WTC11 (cell line): ENCODE measurements at regions not wholly inside any gene's neighbourhood (a gene's known extent, or its start where the extent isn't known, plus 50 kb on each side); places are given as distances from the start of the nearest gene placed in this dataset.
"Not testable (repeated sequence)": the region's sequence is repeated elsewhere in the genome, so short reads cannot be mapped to it uniquely, and the experiment has no call there.

Experiments
- ATAC-seq: fragments of 200-7000 bp; cut with Tn5 transposase; 2 replicates; pipeline ENCODE4 v1.10.0; 2021; ENCODE audit warnings: mild to moderate bottlenecking, moderate library complexity
- CTCF ChIA-PET: fragments of 300-600 bp; sonication (Branson Sonifier 250); formaldehyde crosslinking; loops from one replicate; lab custom pipeline; 2021; ENCODE audit warnings: antibody characterized with exemption; lab: Charles Lee
- POLR2A ChIA-PET: fragments of 350-600 bp; sonication (Branson Sonifier 250); formaldehyde crosslinking; loops from one replicate; lab custom pipeline; 2021; ENCODE audit warnings: antibody characterized with exemption; lab: Charles Lee
- DNase-seq: peaks from one replicate; pipeline ENCODE4 v3.0.0; 2021; ENCODE audit warnings: low spot score
- H3K27ac Mint-ChIP-seq: 2 replicates; pipeline ENCODE4 v1.8.0; 2021; ENCODE audit warnings: mixed read lengths
- H3K27me3 Mint-ChIP-seq: 2 replicates; pipeline ENCODE4 v1.8.0; 2021; ENCODE audit warnings: low read depth, mild to moderate bottlenecking, moderate library complexity, mixed read lengths
- H3K36me3 Mint-ChIP-seq: 2 replicates; pipeline ENCODE4 v1.8.0; 2021; ENCODE audit warnings: mixed read lengths
- H3K4me1 Mint-ChIP-seq: 2 replicates; pipeline ENCODE4 v1.8.0; 2022; ENCODE audit warnings: mixed read lengths
- H3K4me3 Mint-ChIP-seq: 2 replicates; pipeline ENCODE4 v1.8.0; 2021; ENCODE audit warnings: mild to moderate bottlenecking, moderate library complexity, mixed read lengths
- H3K9me3 Mint-ChIP-seq: 2 replicates; pipeline ENCODE4 v1.8.0; 2021; ENCODE audit warnings: mixed read lengths
- ATF2 ChIP-seq: sonication (generic); formaldehyde crosslinking; IDR thresholded peaks from 2 replicates; pipeline ENCODE4 v1.8.1; 2022; ENCODE audit warnings: low read depth, missing genetic modification reagents, borderline replicate concordance
- CDX4 ChIP-seq: fragments of 250-450 bp; sonication (Bioruptor Pico); IDR thresholded peaks from 2 replicates; pipeline ENCODE4 v1.9.0; 2021; ENCODE audit warnings: moderate library complexity, mild to moderate bottlenecking, inconsistent platforms, borderline replicate concordance
- GTF2I ChIP-seq: fragments of 250-450 bp; sonication (Bioruptor Pico); conservative IDR thresholded peaks from 2 replicates; pipeline ENCODE4 v1.4.0; 2021; ENCODE audit warnings: mild to moderate bottlenecking
- IRF2 ChIP-seq: sonication (generic); formaldehyde crosslinking; IDR thresholded peaks from 2 replicates; pipeline ENCODE4 v1.8.0; 2022; ENCODE audit warnings: low read depth, missing genetic modification reagents, borderline replicate concordance
- KAT7 ChIP-seq: sonication (generic); formaldehyde crosslinking; IDR thresholded peaks from 2 replicates; pipeline ENCODE4 v1.8.1; 2023; ENCODE audit warnings: missing genetic modification reagents, mild to moderate bottlenecking, borderline replicate concordance
- MLX ChIP-seq: sonication (generic); formaldehyde crosslinking; IDR thresholded peaks from 2 replicates; pipeline ENCODE4 v1.8.1; 2023; ENCODE audit warnings: mild to moderate bottlenecking, missing genetic modification reagents, moderate library complexity
- PREB ChIP-seq: sonication (generic); formaldehyde crosslinking; IDR thresholded peaks from 2 replicates; pipeline ENCODE4 v1.8.1; 2022; ENCODE audit warnings: mild to moderate bottlenecking, missing genetic modification reagents, moderate library complexity, borderline replicate concordance
- STAT6 ChIP-seq: sonication (generic); formaldehyde crosslinking; conservative IDR thresholded peaks from 2 replicates; pipeline ENCODE4 v1.8.1; 2023; ENCODE audit warnings: mild to moderate bottlenecking, low read depth, missing genetic modification reagents, moderate library complexity
- TEAD1 ChIP-seq: sonication (generic); formaldehyde crosslinking; IDR thresholded peaks from 2 replicates; pipeline ENCODE4 v1.8.0; 2022; ENCODE audit warnings: mild to moderate bottlenecking, missing genetic modification reagents
- USF2 ChIP-seq: sonication (generic); formaldehyde crosslinking; IDR thresholded peaks from 2 replicates; pipeline ENCODE4 v1.8.1; 2023; ENCODE audit warnings: mild to moderate bottlenecking, missing genetic modification reagents, moderate library complexity
- ZNF121 ChIP-seq: sonication (generic); formaldehyde crosslinking; IDR thresholded peaks from 2 replicates; pipeline ENCODE4 v1.8.0; 2023; ENCODE audit warnings: missing genetic modification reagents
- ZNF263 ChIP-seq: sonication (generic); formaldehyde crosslinking; IDR thresholded peaks from 2 replicates; pipeline ENCODE4 v1.8.1; 2022; ENCODE audit warnings: low read depth, mild to moderate bottlenecking, moderate library complexity, missing genetic modification reagents
- ZNF425 ChIP-seq: fragments of 250-450 bp; sonication (Bioruptor Pico); conservative IDR thresholded peaks from 2 replicates; pipeline ENCODE4 v1.9.0; 2021; ENCODE audit warnings: mild to moderate bottlenecking
- ZNF512 ChIP-seq: sonication (generic); formaldehyde crosslinking; IDR thresholded peaks from 2 replicates; pipeline ENCODE4 v1.8.1; 2022; ENCODE audit warnings: missing genetic modification reagents, borderline replicate concordance
- ZNF671 ChIP-seq: fragments of 250-450 bp; sonication (Bioruptor Pico); IDR thresholded peaks from 2 replicates; pipeline ENCODE4 v1.8.0; 2021; ENCODE audit warnings: mild to moderate bottlenecking

GRCh38 chr3:145457825-145458552, 703.0 kb downstream of the PLOD2 start (continued):
- no peak for TF ChIP-seq PREB (CRISPR knock-in tag)

GRCh38 chr3:145459681-145460080, 701.3 kb downstream of the PLOD2 start:
- H3K36me3 Mint-ChIP-seq, H3K27ac Mint-ChIP-seq, H3K4me1 Mint-ChIP-seq, ATAC-seq, H3K4me3 Mint-ChIP-seq, POLR2A ChIA-PET, H3K27me3 Mint-ChIP-seq, H3K9me3 Mint-ChIP-seq, DNase-seq, CTCF ChIA-PET: not testable (repeated sequence)
- 0 out of 2 replicates have a peak, but pooled peaks have one; percentile 34 for TF ChIP-seq GTF2I (CRISPR knock-in tag)

- ATAC-seq (no peak), DNase-seq (no peak)
- Mint-ChIP-seq H3K36me3 (peaks cover 32% of the 10 kb centered on the region), H3K9me3 (peaks cover 39% of the 10 kb centered on the region), H3K4me3 (no peak overlapping the region), H3K4me1 (no peaks in the 10 kb centered on the region), H3K27ac (no peak overlapping the region), H3K27me3 (no peaks in the 10 kb centered on the region)
- CTCF ChIA-PET = no interaction called here
- POLR2A ChIA-PET = no interaction called here
- TF ChIP-seq ZNF512 (CRISPR knock-in tag) (no peak), USF2 (CRISPR knock-in tag) (no peak), ZNF121 (CRISPR knock-in tag) (no peak), TEAD1 (no peak), ZNF671 (CRISPR knock-in tag) (no peak), STAT6 (CRISPR knock-in tag) (no peak), IRF2 (CRISPR knock-in tag) (no peak), ZNF425 (CRISPR knock-in tag) (no peak), CDX4 (CRISPR knock-in tag) (no peak), ZNF263 (CRISPR knock-in tag) (no peak), ATF2 (no peak), KAT7 (no peak), MLX (CRISPR knock-in tag) (no peak)
These were observed 689.0 kb downstream of the PLOD2 start for GRCh38 chr3:145471976-145472375.
